Superior temporal gyrus (tissue), 1 donor: ENCODE measurements at regions not wholly inside any gene's neighbourhood (a gene's known extent, or its start where the extent isn't known, plus 50 kb on each side); places are given as distances from the start of the nearest gene placed in this dataset.
A peak's percentile ranks its signal among the peaks of the same experiment; 100 is the strongest.

Experiments
- DNase-seq: peaks from one replicate; pipeline ENCODE4 v3.0.0-alpha.2; 2016; ENCODE audit errors: extremely low spot score

- no peak for DNase-seq
Observed at GRCh38 chr6:111986651-111987050, 67.3 kb upstream of the CCN6 start.

DNA sequence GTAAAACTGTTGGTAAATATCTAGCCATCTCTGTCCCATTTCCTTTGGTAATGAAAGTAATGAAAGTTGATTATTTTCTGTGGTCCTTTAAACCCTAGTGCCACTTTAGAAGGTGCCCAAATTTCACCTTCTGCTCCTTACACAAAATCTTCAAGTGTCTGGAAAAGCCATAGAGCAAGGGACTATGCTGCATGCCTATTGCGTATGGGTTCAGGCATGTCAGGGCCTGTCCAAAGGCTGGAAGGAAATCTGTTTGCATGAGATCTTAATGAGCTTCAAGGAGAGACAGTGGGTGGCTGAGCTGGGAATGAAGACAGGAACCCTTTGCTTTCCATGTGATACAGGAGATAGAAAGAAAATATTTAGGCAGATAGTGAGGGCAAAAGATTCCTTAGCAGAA is 66.6 kb upstream of the CCN6 start:
- DNase-seq: no peak

- DNase-seq: no peak
Observed at GRCh38 chr6:111988926-111989325, 65.0 kb upstream of the CCN6 start.

DNA sequence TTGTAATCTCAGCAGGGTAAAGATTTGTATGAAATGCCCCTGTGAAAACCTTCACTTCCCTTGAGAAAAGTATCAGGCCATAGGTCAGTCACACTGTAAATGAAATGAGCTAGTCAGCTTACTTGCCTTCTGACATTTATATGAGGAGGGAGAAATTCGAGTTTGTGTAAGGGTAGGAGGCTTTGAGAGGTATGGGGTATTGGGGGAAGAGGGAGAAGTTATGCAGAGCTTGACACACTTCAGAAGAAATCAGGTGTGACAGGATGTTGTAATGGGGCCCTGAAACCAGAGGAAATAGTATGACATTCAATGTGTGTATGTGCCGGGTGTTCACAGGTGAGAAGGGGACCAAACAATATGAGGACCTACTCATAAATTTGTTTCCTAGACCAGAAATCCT is 64.2 kb upstream of the CCN6 start:
- DNase-seq: no peak

- DNase-seq: no peak
Observed at GRCh38 chr6:111990214-111990613, 63.7 kb upstream of the CCN6 start.

GRCh38 chr6:111992851-111993250 is 61.1 kb upstream of the CCN6 start:
- no peak for DNase-seq

DNA sequence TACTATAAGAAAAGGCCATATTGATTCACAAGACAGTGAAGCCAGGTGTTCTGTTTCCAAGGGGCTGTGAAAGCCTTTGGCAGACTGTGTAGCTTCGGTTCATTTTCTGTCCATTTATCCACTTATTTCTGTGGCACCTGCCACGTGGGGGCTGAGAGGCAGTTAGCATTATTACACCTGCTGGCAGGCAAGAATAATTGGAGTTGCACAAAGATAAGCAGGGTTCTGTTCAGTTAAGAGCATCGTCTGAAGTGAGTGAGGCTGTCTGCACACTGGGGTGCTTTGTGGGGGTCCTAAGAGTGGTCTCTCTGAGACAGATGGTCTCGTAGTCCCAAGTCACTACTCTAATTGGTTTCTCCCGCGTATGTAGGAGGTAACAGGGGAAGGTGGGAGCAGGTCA is 60.6 kb upstream of the CCN6 start:
- no peak for DNase-seq

- no peak for DNase-seq
Observed at GRCh38 chr6:111994791-111995190, 59.1 kb upstream of the CCN6 start.

- no peak for DNase-seq
Observed at GRCh38 chr6:111995404-111995803, 58.5 kb upstream of the CCN6 start.

GRCh38 chr6:111996144-111996865 is 57.6 kb upstream of the CCN6 start:
- no peak for DNase-seq

DNA sequence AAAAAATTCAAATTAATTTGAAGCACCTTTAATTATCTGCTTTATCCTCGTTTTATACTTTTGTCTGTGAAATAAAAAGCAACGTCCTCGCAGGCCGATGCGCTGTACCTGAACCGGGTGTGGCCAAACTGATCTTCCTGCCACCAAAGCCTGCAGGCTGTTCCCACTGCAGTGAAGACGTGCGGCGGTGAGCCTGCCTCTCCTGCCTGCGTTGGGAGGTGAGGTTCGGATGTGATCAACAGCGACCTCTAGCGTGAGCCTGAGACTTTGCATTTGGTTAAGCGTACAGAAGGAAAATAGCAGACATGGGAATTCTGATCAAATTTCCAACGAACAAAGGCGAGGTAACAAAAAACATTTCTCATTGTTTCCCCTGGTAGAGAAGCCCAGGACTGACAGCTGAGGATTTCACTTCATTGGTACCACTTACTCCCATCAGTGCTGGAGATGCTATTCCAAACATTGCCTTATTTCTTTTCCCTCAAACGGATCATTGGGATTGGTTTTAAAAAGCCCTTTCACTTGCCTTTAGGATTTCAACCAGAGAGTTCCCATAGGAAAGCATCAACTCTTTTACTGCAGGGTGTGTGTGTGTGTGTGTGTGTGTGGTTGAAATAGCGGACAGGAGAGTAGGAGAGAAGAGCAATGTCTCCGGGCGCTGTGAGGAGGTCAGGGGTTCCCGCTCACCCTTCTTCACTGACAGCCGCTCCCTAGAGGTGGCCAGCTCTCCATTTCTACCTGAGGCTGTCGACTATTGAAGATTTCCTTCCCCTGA is 56.6 kb upstream of the CCN6 start:
- peak; percentile 89 for DNase-seq

DNA sequence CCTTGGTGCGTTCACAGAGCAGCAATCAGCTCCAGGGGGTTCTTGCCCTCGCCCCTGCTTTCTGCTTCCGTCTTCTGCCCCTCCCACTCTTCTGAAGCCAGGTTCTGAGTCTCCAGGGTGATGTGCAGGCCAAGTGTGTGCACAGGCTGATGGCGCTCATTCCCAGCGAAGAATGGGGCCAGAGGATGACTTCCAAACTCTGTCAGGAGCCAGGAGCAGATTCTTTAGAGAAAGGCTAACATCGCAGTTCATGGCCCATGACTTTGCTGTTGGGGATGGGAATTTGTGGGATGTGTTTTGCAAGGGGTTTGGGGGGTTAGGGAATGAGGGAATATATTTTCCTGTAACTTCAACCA is 56.1 kb upstream of the CCN6 start:
- no peak for DNase-seq

GRCh38 chr6:112002307-112002706 is 51.6 kb upstream of the CCN6 start:
- DNase-seq: no peak
